GM21737 (cell line): ENCODE measurements at regions not wholly inside any gene's neighbourhood (a gene's known extent, or its start where the extent isn't known, plus 50 kb on each side); places are given as distances from the start of the nearest gene placed in this dataset.

Experiments used
- ATAC-seq: cut with Tn5 transposase; IDR thresholded peaks from one replicate; pipeline ENCODE4 v1.9.1; 2021; ENCODE audit warnings: mild to moderate bottlenecking, moderate library complexity; ENCODE audit not compliant: unreplicated experiment

DNA sequence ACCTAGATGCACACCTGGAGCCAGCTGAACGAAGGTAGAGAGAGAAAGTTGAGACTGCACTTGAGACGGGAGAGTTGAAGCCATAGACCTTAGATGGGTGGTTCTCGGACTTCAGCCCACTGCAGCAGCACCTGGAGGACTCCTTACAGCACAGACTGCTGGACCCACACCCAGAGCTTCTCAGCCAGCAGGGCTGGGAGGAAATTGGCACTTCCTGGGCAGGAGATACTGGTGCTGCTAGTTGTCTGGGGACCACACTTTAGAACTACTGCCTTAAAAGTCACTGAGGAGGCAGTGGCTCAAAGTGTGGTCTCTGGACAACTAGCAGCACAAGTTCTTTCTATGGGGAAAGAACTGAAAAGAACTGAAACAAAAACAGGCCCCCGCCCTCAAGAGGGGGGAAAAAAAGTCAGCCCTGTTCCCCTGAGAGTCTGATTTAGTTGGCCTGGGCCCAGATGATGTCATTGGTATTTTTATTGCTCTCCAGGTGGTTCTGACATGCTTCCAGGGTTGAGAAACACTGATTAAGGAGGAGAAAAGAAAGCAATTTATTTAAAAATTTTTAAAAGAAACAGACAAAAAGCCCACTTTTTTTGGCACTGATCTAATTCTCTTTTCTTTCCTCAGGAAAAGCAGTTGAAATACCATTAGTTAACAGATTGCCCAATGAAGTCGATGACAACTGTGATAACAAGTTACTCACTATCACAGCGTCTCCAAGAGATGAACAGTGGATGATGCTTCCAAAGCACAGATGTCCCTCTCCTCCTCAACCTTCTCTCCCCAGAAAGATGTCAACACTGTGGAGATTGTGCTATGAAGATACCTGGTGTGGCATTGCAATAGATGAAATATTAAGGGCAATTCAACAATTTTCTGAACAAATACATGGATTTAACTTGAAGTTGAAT lies 73.6 kb upstream of the ADAMTS16 start:
- no peak for ATAC-seq

DNA sequence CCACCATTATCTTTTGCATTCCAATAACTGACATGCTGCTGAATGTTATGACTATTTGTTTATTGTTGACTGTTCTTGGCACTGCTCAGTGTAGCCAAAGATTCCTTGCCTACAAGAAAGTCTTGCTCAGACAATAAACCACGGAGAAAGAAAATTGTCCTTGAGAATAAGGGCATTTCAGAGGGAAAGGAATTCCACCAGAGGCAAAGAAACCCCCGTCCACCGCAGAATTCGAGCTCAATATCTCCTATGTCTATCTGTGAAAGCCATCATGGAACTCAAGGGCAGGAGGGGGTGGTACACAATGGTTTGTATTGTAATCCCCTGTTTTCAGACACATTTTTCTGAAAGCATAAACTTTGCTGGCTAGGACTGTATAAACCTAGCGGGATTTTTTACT lies 70.3 kb upstream of the ADAMTS16 start:
- no peak for ATAC-seq

DNA sequence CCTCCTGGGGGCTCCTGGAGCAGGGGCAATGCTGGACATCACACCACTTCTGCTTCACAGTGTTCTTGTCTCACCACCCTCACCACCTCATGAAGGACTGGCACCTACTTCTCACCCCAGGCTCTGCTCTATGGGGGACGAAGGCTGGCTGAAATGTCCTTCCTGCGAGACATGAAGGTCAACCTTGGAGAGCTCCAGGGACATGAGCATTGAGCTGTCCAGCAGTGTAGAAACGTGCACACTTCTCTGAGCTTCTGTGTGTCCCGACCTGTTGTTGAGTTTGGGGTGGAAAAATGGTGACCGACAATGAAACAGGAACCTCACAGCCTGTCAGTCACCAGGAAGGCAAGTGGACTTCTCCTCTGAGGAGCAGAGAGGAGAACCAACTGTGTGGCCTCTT lies 68.6 kb upstream of the ADAMTS16 start:
- no peak for ATAC-seq

DNA sequence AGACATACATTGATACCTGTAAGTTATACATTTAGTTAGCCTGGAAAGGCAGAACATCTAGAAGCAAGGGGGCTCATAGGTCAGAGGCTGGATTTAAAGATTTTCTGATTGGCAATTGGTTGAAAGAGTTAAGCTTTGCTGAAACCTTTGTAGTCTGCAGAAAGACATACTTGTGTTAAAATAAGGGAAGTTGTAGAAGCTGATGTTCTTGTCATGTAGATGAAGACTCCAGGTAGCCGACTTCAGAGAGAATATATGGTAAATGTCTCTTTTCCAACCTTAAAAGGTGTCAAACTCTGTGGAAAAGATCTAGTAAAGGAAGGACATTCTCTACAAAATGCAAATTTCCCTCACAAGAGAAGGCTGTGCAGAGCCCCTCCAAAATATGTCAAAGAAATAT lies 62.9 kb upstream of the ADAMTS16 start:
- ATAC-seq, result no peak

DNA sequence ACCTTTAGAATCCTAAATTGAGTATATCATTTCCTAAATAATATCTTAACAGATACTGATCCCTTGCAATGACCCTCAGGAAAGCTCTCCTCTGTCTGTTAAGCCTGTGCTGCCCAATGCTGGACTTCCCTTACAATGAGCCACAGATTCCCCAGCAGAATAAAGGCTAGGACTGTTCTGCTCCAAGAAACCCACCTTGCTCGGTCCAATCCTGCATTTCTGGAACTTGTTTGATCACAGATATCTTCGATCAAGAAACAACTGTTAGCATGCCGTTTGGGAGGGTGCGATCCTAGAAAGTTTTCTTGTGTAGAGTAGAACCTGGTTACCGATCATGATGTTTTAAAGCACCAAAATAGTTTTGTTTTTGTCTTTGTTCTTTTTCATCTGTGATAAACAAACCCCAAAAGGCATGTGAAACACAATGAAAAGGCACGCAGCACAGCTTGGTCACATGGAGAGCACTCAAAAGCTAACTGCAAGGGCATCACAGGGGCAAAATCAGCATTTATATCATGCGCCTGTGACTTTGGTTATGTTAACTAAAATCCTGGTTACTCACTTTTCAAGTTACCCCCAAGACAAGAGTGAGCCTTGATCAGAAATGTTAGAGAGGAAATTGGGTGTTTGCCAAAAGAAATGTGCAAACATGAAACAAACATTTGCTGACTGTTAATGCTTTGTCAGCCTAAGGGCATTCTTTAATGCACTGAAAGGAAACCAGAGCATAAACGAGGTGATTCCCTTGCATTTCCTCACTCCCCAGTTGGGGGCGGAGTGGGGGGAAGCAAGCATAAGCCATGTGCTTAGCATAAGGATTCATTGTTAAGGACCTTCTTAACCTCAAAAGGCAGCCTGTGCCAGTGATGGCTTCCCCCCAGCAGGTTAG lies 61.9 kb upstream of the ADAMTS16 start:
- no peak for ATAC-seq

DNA sequence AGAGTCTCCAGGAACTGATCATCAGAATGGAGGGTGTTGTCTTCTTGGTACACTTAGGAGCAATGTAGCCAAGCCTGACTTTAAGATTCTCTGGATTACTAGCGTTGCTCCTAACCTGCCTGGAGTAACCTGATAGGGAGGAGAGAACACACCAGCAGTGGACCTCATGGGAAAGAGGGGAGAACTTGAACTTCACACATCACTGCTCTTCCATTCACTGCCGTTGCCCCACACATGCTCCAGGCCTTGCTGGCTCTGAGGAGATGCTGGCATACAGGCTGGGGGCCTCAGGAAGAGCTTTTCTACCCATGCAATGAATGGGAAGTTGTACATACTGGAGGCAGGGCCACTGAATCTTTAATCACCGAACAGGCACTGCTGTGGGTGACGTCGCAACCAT lies 60.3 kb upstream of the ADAMTS16 start:
- ATAC-seq, result no peak

DNA sequence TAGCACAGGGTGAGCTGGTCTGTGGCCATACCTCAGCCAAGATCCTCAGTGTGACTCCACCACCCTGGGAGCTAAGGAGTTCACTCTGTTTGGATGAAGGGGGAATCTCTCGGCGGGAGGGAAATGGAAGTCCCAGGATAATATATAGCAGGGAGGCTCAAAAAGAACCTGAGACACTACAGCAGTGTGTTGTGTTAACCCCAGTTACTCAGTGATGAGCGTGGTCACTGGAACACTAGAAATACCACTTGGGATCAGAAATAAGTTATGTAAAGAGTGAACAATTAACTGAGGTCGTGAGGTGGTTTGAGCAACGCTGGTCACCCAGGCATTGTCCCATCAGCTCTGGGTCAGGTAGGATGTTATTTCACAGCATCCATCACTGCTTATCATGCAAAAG lies 59.3 kb upstream of the ADAMTS16 start:
- ATAC-seq, result no peak

DNA sequence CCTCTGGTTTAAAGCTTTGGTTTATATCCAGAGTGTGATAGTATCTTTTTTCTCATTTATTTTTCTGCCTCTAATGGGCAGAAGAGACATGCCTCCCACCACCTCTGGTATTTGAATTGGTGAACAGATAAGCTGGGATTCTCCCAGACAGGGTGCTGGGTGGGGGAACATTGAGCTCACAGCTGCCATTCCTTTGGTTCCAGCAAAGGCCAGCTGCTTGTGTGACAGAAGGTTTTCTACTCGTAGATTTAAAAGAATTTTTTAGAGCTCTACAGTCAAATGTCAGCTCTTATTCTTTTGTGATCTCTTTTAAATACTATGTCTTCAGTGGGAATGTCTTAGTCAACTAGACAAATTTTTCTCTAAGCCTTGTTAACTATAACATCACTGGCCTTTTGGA lies 54.7 kb upstream of the ADAMTS16 start:
- ATAC-seq, result no peak

DNA sequence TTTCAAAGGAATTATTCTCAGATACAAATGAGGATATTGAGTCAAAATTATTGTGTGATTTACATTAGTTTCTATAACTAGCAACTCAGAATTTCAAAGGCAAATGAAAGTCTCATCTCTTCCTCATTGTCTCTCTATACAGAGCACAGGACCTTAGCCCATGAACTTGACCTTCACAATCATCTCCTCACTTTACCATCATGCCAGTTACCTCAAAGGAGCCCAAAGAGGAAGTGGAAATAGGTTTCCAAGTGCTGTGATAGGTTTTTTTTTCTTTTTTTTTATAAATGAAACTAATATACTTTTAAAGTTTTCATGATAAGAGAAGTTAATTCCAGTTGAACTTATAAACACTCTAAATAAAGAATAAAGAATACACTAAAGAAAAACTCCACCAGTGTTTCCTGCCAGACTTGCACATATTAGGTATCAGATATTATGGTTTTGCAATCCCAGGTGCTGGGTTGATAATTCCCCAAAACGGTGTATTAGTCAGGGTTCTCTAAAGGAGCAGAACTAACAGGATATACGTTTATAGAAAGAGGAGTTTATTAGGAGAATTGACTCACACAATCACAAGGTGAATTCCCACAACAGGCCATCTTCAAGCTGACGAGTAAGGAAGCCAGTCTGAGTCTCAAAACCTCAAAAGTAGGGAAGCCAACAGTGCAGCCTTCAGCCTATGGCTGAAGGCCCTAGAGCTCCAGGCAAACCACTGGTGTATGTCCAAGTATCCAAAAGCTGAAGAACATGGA lies 50.1 kb upstream of the ADAMTS16 start:
- ATAC-seq, result no peak
